Astrocyte of the spinal cord (primary cell): ENCODE measurements at regions not wholly inside any gene's neighbourhood (a gene's known extent, or its start where the extent isn't known, plus 50 kb on each side); places are given as distances from the start of the nearest gene placed in this dataset.
A peak's percentile ranks its signal among the peaks of the same experiment; 100 is the strongest.

Source experiments
- DNase-seq: peaks from one replicate; pipeline ENCODE4 v3.0.0; 2011; ENCODE audit warnings: low read depth, low spot score
- H3K4me3 ChIP-seq: 2 replicates; pipeline ENCODE4 v1.5.1; 2011; ENCODE audit warnings: low read depth, mild to moderate bottlenecking, low read length, moderate library complexity
- CTCF ChIP-seq: IDR thresholded peaks from 2 replicates; pipeline ENCODE4 v1.5.1; 2012; ENCODE audit warnings: low read depth, mild to moderate bottlenecking, low read length, inconsistent platforms
- in situ Hi-C: cut with HindIII; loops from 2 replicates; pipeline ENCODE4 v1.10.0; 2017; ENCODE audit warnings: low sequenced_read_pairs

- DNase-seq = no peak
- in situ Hi-C loops = no loop called here
- TF ChIP-seq CTCF = no peak
- H3K4me3 ChIP-seq = no peak overlapping the region
Observed at GRCh38 chr18:39870591-39870990, 2084.4 kb upstream of the PIK3C3 start.

- in situ Hi-C loops = no loop called here
- no peak overlapping the region for H3K4me3 ChIP-seq
- TF ChIP-seq CTCF = no peak
- DNase-seq = no peak
Observed at GRCh38 chr18:39863916-39864315, 2091.1 kb upstream of the PIK3C3 start.

- H3K4me3 ChIP-seq = no peak overlapping the region
- in situ Hi-C loops = no loop called here
- DNase-seq = no peak
Observed at GRCh38 chr18:39862341-39862740, 2092.7 kb upstream of the PIK3C3 start.

GRCh38 chr18:39854291-39854690, 2100.7 kb upstream of the PIK3C3 start:
- no peak for TF ChIP-seq CTCF
- in situ Hi-C loops = no loop called here
- H3K4me3 ChIP-seq = no peak overlapping the region
- no peak for DNase-seq

More at GRCh38 chr18:39862341-39862740, 2092.7 kb upstream of the PIK3C3 start:
- TF ChIP-seq CTCF = no peak

- H3K4me3 ChIP-seq = no peak overlapping the region
- in situ Hi-C loops = no loop called here
- DNase-seq = no peak
- TF ChIP-seq CTCF = no peak
Observed at GRCh38 chr18:39846265-39846664, 2108.8 kb upstream of the PIK3C3 start.

GRCh38 chr18:39845631-39846030, 2109.4 kb upstream of the PIK3C3 start:
- in situ Hi-C loops = no loop called here
- H3K4me3 ChIP-seq = no peak overlapping the region
- no peak for TF ChIP-seq CTCF
- no peak for DNase-seq

- no peak for TF ChIP-seq CTCF
- H3K4me3 ChIP-seq = no peak overlapping the region
- in situ Hi-C loops = no loop called here
- DNase-seq = peak; percentile 19
Observed at GRCh38 chr18:39845106-39845505, 2109.9 kb upstream of the PIK3C3 start.
